ENCODE measurements at regions not wholly inside any gene's neighbourhood (a gene's known extent, or its start where the extent isn't known, plus 50 kb on each side); places are given as distances from the start of the nearest gene placed in this dataset.

- no peak overlapping the region for H3K18ac ChIP-seq (ENCODE audit: low read length)
- H3K27ac ChIP-seq (ENCODE audit: low read depth, low read length): no peak overlapping the region
- DNase-seq: no peak
- H4K5ac ChIP-seq (ENCODE audit: low read length): no peak overlapping the region
- no peak overlapping the region for H2BK15ac ChIP-seq (replicated peaks; ENCODE audit: low read depth)
- no peak overlapping the region for H3K4me2 ChIP-seq (ENCODE audit: low read length)
- H3K4me3 ChIP-seq (ENCODE audit: low read length): no peak overlapping the region
- no peaks in the 10 kb centered on the region for H3K79me1 ChIP-seq (ENCODE audit: low read length)
- WGBS (ENCODE audit: extremely low coverage, insufficient coverage, low lambda C conversion rate): no CpG with 5 or more reads among the region's 3 CpGs
- H2BK120ac ChIP-seq (ENCODE audit: low read depth, low read length): no peak overlapping the region
- H3K79me2 ChIP-seq (ENCODE audit: control insufficient read depth, insufficient read depth, low read length): no peaks in the 10 kb centered on the region
- H2BK5ac ChIP-seq (ENCODE audit: low read length): no peak overlapping the region
- no peaks in the 10 kb centered on the region for H3K27me3 ChIP-seq (ENCODE audit: insufficient read depth, low read length, poor library complexity)
- H3K56ac ChIP-seq (ENCODE audit: low read length): no peak overlapping the region
- H2AK5ac ChIP-seq (ENCODE audit: low read length): no peak overlapping the region
- no peak overlapping the region for H3K4ac ChIP-seq (ENCODE audit: low read depth, low read length)
- no peaks in the 10 kb centered on the region for H3K4me1 ChIP-seq (ENCODE audit: control insufficient read depth, low read depth, low read length)
- H4K8ac ChIP-seq (ENCODE audit: low read depth, low read length): no peak overlapping the region
- no peak overlapping the region for H3K9ac ChIP-seq (ENCODE audit: low read length)
- no peak overlapping the region for H3K23ac ChIP-seq (ENCODE audit: low read length)
- no peaks in the 10 kb centered on the region for H3K36me3 ChIP-seq (ENCODE audit: control insufficient read depth, insufficient read depth, low read length)
Observed at GRCh38 chr5:58362135-58362534, 97.8 kb downstream of the PLK2 start.

DNA sequence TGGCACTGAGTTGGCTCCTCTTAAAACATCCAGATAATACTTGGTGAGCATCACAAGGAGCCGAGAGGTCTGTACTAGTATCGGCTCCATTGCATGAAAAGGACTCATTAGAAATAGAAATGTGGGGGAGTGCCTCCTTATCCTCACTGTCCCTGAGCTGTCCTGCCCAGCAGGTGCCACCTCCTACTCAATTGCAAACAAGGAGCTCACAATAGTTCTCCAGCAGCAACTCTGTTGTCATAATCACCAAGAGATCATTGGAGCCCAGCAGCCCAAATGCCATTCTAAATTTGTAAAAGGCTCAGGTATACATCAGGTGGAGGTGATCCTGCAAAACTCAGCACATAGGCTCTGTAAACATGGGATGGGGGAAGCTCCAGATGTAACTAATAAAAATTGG, 99.1 kb downstream of the PLK2 start:
- no peak overlapping the region for H3K56ac ChIP-seq (ENCODE audit: low read length)
- no peak overlapping the region for H2BK15ac ChIP-seq (replicated peaks; ENCODE audit: low read depth)
- no peaks in the 10 kb centered on the region for H3K79me1 ChIP-seq (ENCODE audit: low read length)
- H3K27ac ChIP-seq (ENCODE audit: low read depth, low read length): no peak overlapping the region
- no peak overlapping the region for H3K23ac ChIP-seq (ENCODE audit: low read length)
- H3K4me2 ChIP-seq (ENCODE audit: low read length): no peak overlapping the region
- H2AK5ac ChIP-seq (ENCODE audit: low read length): no peak overlapping the region
- H4K8ac ChIP-seq (ENCODE audit: low read depth, low read length): no peak overlapping the region
- H3K4me3 ChIP-seq (ENCODE audit: low read length): no peak overlapping the region
- no peak overlapping the region for H3K18ac ChIP-seq (ENCODE audit: low read length)
- no peaks in the 10 kb centered on the region for H3K36me3 ChIP-seq (ENCODE audit: control insufficient read depth, insufficient read depth, low read length)
- no peak overlapping the region for H2BK120ac ChIP-seq (ENCODE audit: low read depth, low read length)
- no peaks in the 10 kb centered on the region for H3K79me2 ChIP-seq (ENCODE audit: control insufficient read depth, insufficient read depth, low read length)
- no peaks in the 10 kb centered on the region for H3K27me3 ChIP-seq (ENCODE audit: insufficient read depth, low read length, poor library complexity)
- H4K5ac ChIP-seq (ENCODE audit: low read length): no peak overlapping the region
- H3K9ac ChIP-seq (ENCODE audit: low read length): no peak overlapping the region
- no peak overlapping the region for H2BK5ac ChIP-seq (ENCODE audit: low read length)
- no peaks in the 10 kb centered on the region for H3K4me1 ChIP-seq (ENCODE audit: control insufficient read depth, low read depth, low read length)
- no peak overlapping the region for H3K4ac ChIP-seq (ENCODE audit: low read depth, low read length)
- no CpG with 5 or more reads among the region's 2 CpGs for WGBS (ENCODE audit: extremely low coverage, insufficient coverage, low lambda C conversion rate)
- no peak for DNase-seq

- no peak overlapping the region for H2AK5ac ChIP-seq (ENCODE audit: low read length)
- no peak overlapping the region for H3K4me3 ChIP-seq (ENCODE audit: low read length)
- DNase-seq: no peak
- H3K23ac ChIP-seq (ENCODE audit: low read length): no peak overlapping the region
- no peaks in the 10 kb centered on the region for H3K4me1 ChIP-seq (ENCODE audit: control insufficient read depth, low read depth, low read length)
- H3K79me1 ChIP-seq (ENCODE audit: low read length): no peaks in the 10 kb centered on the region
- H4K5ac ChIP-seq (ENCODE audit: low read length): no peak overlapping the region
- no peak overlapping the region for H3K4me2 ChIP-seq (ENCODE audit: low read length)
- no peak overlapping the region for H3K56ac ChIP-seq (ENCODE audit: low read length)
- no peak overlapping the region for H2BK5ac ChIP-seq (ENCODE audit: low read length)
- H3K18ac ChIP-seq (ENCODE audit: low read length): no peak overlapping the region
- H3K36me3 ChIP-seq (ENCODE audit: control insufficient read depth, insufficient read depth, low read length): no peaks in the 10 kb centered on the region
- H3K79me2 ChIP-seq (ENCODE audit: control insufficient read depth, insufficient read depth, low read length): no peaks in the 10 kb centered on the region
- no CpG with 5 or more reads among the region's 3 CpGs for WGBS (ENCODE audit: extremely low coverage, insufficient coverage, low lambda C conversion rate)
- H3K27ac ChIP-seq (ENCODE audit: low read depth, low read length): no peak overlapping the region
- no peak overlapping the region for H3K9ac ChIP-seq (ENCODE audit: low read length)
- no peaks in the 10 kb centered on the region for H3K27me3 ChIP-seq (ENCODE audit: insufficient read depth, low read length, poor library complexity)
- H3K4ac ChIP-seq (ENCODE audit: low read depth, low read length): no peak overlapping the region
- no peak overlapping the region for H2BK120ac ChIP-seq (ENCODE audit: low read depth, low read length)
- no peak overlapping the region for H2BK15ac ChIP-seq (replicated peaks; ENCODE audit: low read depth)
- no peak overlapping the region for H4K8ac ChIP-seq (ENCODE audit: low read depth, low read length)
Observed at GRCh38 chr5:58359981-58360380, 99.9 kb downstream of the PLK2 start.

- no peak overlapping the region for H3K56ac ChIP-seq (ENCODE audit: low read length)
- no peak overlapping the region for H3K27ac ChIP-seq (ENCODE audit: low read depth, low read length)
- no peak overlapping the region for H2AK5ac ChIP-seq (ENCODE audit: low read length)
- no peak for DNase-seq
- H3K18ac ChIP-seq (ENCODE audit: low read length): no peak overlapping the region
- H2BK5ac ChIP-seq (ENCODE audit: low read length): no peak overlapping the region
- no peak overlapping the region for H3K9ac ChIP-seq (ENCODE audit: low read length)
- H3K4me3 ChIP-seq (ENCODE audit: low read length): no peak overlapping the region
- no peaks in the 10 kb centered on the region for H3K79me1 ChIP-seq (ENCODE audit: low read length)
- H2BK15ac ChIP-seq (replicated peaks; ENCODE audit: low read depth): no peak overlapping the region
- WGBS (ENCODE audit: extremely low coverage, insufficient coverage, low lambda C conversion rate): no CpG with 5 or more reads among the region's 11 CpGs
- H3K79me2 ChIP-seq (ENCODE audit: control insufficient read depth, insufficient read depth, low read length): no peaks in the 10 kb centered on the region
- no peak overlapping the region for H2BK120ac ChIP-seq (ENCODE audit: low read depth, low read length)
- no peaks in the 10 kb centered on the region for H3K27me3 ChIP-seq (ENCODE audit: insufficient read depth, low read length, poor library complexity)
- no peaks in the 10 kb centered on the region for H3K36me3 ChIP-seq (ENCODE audit: control insufficient read depth, insufficient read depth, low read length)
- H3K4me1 ChIP-seq (ENCODE audit: control insufficient read depth, low read depth, low read length): no peaks in the 10 kb centered on the region
- no peak overlapping the region for H4K5ac ChIP-seq (ENCODE audit: low read length)
- no peak overlapping the region for H4K8ac ChIP-seq (ENCODE audit: low read depth, low read length)
- H3K23ac ChIP-seq (ENCODE audit: low read length): no peak overlapping the region
- H3K4me2 ChIP-seq (ENCODE audit: low read length): no peak overlapping the region
- no peak overlapping the region for H3K4ac ChIP-seq (ENCODE audit: low read depth, low read length)
Observed at GRCh38 chr5:58358501-58359178, 101.2 kb downstream of the PLK2 start.

GRCh38 chr5:58357799-58358500, 101.9 kb downstream of the PLK2 start:
- H2BK120ac ChIP-seq (ENCODE audit: low read depth, low read length): no peak overlapping the region
- WGBS (ENCODE audit: extremely low coverage, insufficient coverage, low lambda C conversion rate): no CpG with 5 or more reads among the region's 4 CpGs

More at GRCh38 chr5:58357799-58358500, 101.9 kb downstream of the PLK2 start:
- H3K79me2 ChIP-seq (ENCODE audit: control insufficient read depth, insufficient read depth, low read length): no peaks in the 10 kb centered on the region
- no peaks in the 10 kb centered on the region for H3K27me3 ChIP-seq (ENCODE audit: insufficient read depth, low read length, poor library complexity)
- no peak overlapping the region for H2AK5ac ChIP-seq (ENCODE audit: low read length)
- H3K4me1 ChIP-seq (ENCODE audit: control insufficient read depth, low read depth, low read length): no peaks in the 10 kb centered on the region
- H3K56ac ChIP-seq (ENCODE audit: low read length): no peak overlapping the region
- no peak overlapping the region for H4K8ac ChIP-seq (ENCODE audit: low read depth, low read length)
- no peak overlapping the region for H2BK15ac ChIP-seq (replicated peaks; ENCODE audit: low read depth)
- no peak overlapping the region for H4K5ac ChIP-seq (ENCODE audit: low read length)
- no peak overlapping the region for H3K4me2 ChIP-seq (ENCODE audit: low read length)
- H3K18ac ChIP-seq (ENCODE audit: low read length): no peak overlapping the region
- H2BK5ac ChIP-seq (ENCODE audit: low read length): no peak overlapping the region
- no peak overlapping the region for H3K4me3 ChIP-seq (ENCODE audit: low read length)
- no peak overlapping the region for H3K9ac ChIP-seq (ENCODE audit: low read length)
- no peaks in the 10 kb centered on the region for H3K36me3 ChIP-seq (ENCODE audit: control insufficient read depth, insufficient read depth, low read length)
- no peak for DNase-seq
- H3K79me1 ChIP-seq (ENCODE audit: low read length): no peaks in the 10 kb centered on the region
- no peak overlapping the region for H3K23ac ChIP-seq (ENCODE audit: low read length)
- H3K27ac ChIP-seq (ENCODE audit: low read depth, low read length): no peak overlapping the region
- no peak overlapping the region for H3K4ac ChIP-seq (ENCODE audit: low read depth, low read length)
